Activated naive CD8-positive, alpha-beta T cell treated with anti-CD3 and anti-CD28 coated beads, Interleukin-2, amount 10 ng/mL, durations not matched to agents 7 days and 5 days (primary cell): ENCODE measurements at regions not wholly inside any gene's neighbourhood (a gene's known extent, or its start where the extent isn't known, plus 50 kb on each side); places are given as distances from the start of the nearest gene placed in this dataset.

Experiments used
- ATAC-seq: fragments of 150-1000 bp; cut with Tn5 transposase; one replicate; pipeline ENCODE4 v1.10.0; 2021; ENCODE audit warnings: low read depth, moderate library complexity
- POLR2A ChIA-PET: fragments of 350-600 bp; sonication (Branson Sonifier 250); formaldehyde crosslinking; loops from one replicate; lab custom pipeline; 2021; ENCODE audit warnings: antibody characterized with exemption; lab: Charles Lee
- DNase-seq: peaks from one replicate; pipeline ENCODE4 v3.0.0; 2021
- H3K27ac Mint-ChIP-seq: one replicate; pipeline ENCODE4 v1.8.0; 2022; ENCODE audit warnings: mild to moderate bottlenecking, mixed read lengths
- H3K27me3 Mint-ChIP-seq: one replicate; pipeline ENCODE4 v1.8.0; 2022; ENCODE audit warnings: mild to moderate bottlenecking, moderate library complexity, mixed read lengths
- H3K36me3 Mint-ChIP-seq: one replicate; pipeline ENCODE4 v1.8.0; 2021; ENCODE audit warnings: mild to moderate bottlenecking, mixed read lengths
- H3K4me1 Mint-ChIP-seq: one replicate; pipeline ENCODE4 v1.8.0; 2021; ENCODE audit warnings: mixed read lengths
- H3K4me3 Mint-ChIP-seq: one replicate; pipeline ENCODE4 v1.8.0; 2022; ENCODE audit warnings: mild to moderate bottlenecking, moderate library complexity, mixed read lengths
- H3K9me3 Mint-ChIP-seq: one replicate; pipeline ENCODE4 v1.8.0; 2021; ENCODE audit warnings: mixed read lengths

GRCh38 chr4:32778025-32778424 is 2057.9 kb downstream of the PCDH7 start:
- Mint-ChIP-seq H3K27ac (no peak overlapping the region), H3K4me3 (no peak overlapping the region), H3K36me3 (no peaks in the 10 kb centered on the region), H3K9me3 (peaks cover 4% of the 10 kb centered on the region), H3K27me3 (no peaks in the 10 kb centered on the region), H3K4me1 (no peaks in the 10 kb centered on the region)
- ATAC-seq (no peak), DNase-seq (no peak)
- POLR2A ChIA-PET, result no interaction called here

GRCh38 chr4:32778938-32779337 is 2058.8 kb downstream of the PCDH7 start:
- Mint-ChIP-seq H3K27me3 (no peaks in the 10 kb centered on the region), H3K9me3 (peaks cover 4% of the 10 kb centered on the region), H3K4me1 (no peaks in the 10 kb centered on the region), H3K4me3 (no peak overlapping the region), H3K27ac (no peak overlapping the region), H3K36me3 (no peaks in the 10 kb centered on the region)
- POLR2A ChIA-PET, result no interaction called here
- ATAC-seq, result no peak
- no peak for DNase-seq

GRCh38 chr4:32789026-32789608 is 2068.9 kb downstream of the PCDH7 start:
- H3K9me3 Mint-ChIP-seq, result no peaks in the 10 kb centered on the region
- H3K4me3 Mint-ChIP-seq, result no peak overlapping the region
- no peaks in the 10 kb centered on the region for H3K27me3 Mint-ChIP-seq
- no peaks in the 10 kb centered on the region for H3K36me3 Mint-ChIP-seq
- POLR2A ChIA-PET, result no interaction called here
- no peaks in the 10 kb centered on the region for H3K4me1 Mint-ChIP-seq
- DNase-seq (no peak), ATAC-seq (no peak)
- no peak overlapping the region for H3K27ac Mint-ChIP-seq

- Mint-ChIP-seq H3K4me3 (no peak overlapping the region), H3K27me3 (no peaks in the 10 kb centered on the region), H3K9me3 (no peaks in the 10 kb centered on the region), H3K4me1 (no peaks in the 10 kb centered on the region), H3K36me3 (no peaks in the 10 kb centered on the region), H3K27ac (no peak overlapping the region)
- POLR2A ChIA-PET, result no interaction called here
- DNase-seq (no peak), ATAC-seq (no peak)
These were observed 2070.6 kb downstream of the PCDH7 start for GRCh38 chr4:32790803-32791202.

- DNase-seq, result no peak
- peaks cover 4% of the 10 kb centered on the region for H3K9me3 Mint-ChIP-seq
- no peaks in the 10 kb centered on the region for H3K36me3 Mint-ChIP-seq
- no peaks in the 10 kb centered on the region for H3K27me3 Mint-ChIP-seq
- POLR2A ChIA-PET, result no interaction called here
- H3K27ac Mint-ChIP-seq, result no peak overlapping the region
- ATAC-seq, result no peak
- no peaks in the 10 kb centered on the region for H3K4me1 Mint-ChIP-seq
- no peak overlapping the region for H3K4me3 Mint-ChIP-seq
These were observed 2078.4 kb downstream of the PCDH7 start for GRCh38 chr4:32798471-32799159.

- no peaks in the 10 kb centered on the region for H3K4me1 Mint-ChIP-seq
- POLR2A ChIA-PET, result no interaction called here
These were observed 2104.2 kb downstream of the PCDH7 start for GRCh38 chr4:32824336-32824735.

GRCh38 chr4:32826169-32826568 is 2106.0 kb downstream of the PCDH7 start:
- DNase-seq, result no peak
- no peaks in the 10 kb centered on the region for H3K4me1 Mint-ChIP-seq
- H3K27ac Mint-ChIP-seq, result no peak overlapping the region
- H3K9me3 Mint-ChIP-seq, result peaks cover 7% of the 10 kb centered on the region
- no peaks in the 10 kb centered on the region for H3K27me3 Mint-ChIP-seq
- ATAC-seq, result no peak
- POLR2A ChIA-PET, result no interaction called here
- no peak overlapping the region for H3K4me3 Mint-ChIP-seq
- no peaks in the 10 kb centered on the region for H3K36me3 Mint-ChIP-seq

More at GRCh38 chr4:32824336-32824735, 2104.2 kb downstream of the PCDH7 start:
- ATAC-seq, result no peak
- H3K36me3 Mint-ChIP-seq, result no peaks in the 10 kb centered on the region
- peaks cover 7% of the 10 kb centered on the region for H3K9me3 Mint-ChIP-seq
- DNase-seq, result no peak
- no peak overlapping the region for H3K4me3 Mint-ChIP-seq
- no peaks in the 10 kb centered on the region for H3K27me3 Mint-ChIP-seq
- H3K27ac Mint-ChIP-seq, result no peak overlapping the region

- Mint-ChIP-seq H3K36me3 (no peaks in the 10 kb centered on the region), H3K4me3 (no peak overlapping the region), H3K27me3 (no peaks in the 10 kb centered on the region), H3K9me3 (peaks cover 4% of the 10 kb centered on the region), H3K27ac (no peak overlapping the region), H3K4me1 (no peaks in the 10 kb centered on the region)
- POLR2A ChIA-PET, result no interaction called here
- ATAC-seq (no peak), DNase-seq (no peak)
These were observed 2110.0 kb downstream of the PCDH7 start for GRCh38 chr4:32830160-32830559.

- POLR2A ChIA-PET, result no interaction called here
These were observed 2110.9 kb downstream of the PCDH7 start for GRCh38 chr4:32831104-32831503.

GRCh38 chr4:32840461-32841189 is 2120.5 kb downstream of the PCDH7 start:
- H3K9me3 Mint-ChIP-seq, result no peaks in the 10 kb centered on the region
- POLR2A ChIA-PET, result no interaction called here
- no peaks in the 10 kb centered on the region for H3K4me1 Mint-ChIP-seq
- no peak for DNase-seq
- no peak overlapping the region for H3K4me3 Mint-ChIP-seq
- H3K27me3 Mint-ChIP-seq, result no peaks in the 10 kb centered on the region
- no peak overlapping the region for H3K27ac Mint-ChIP-seq
- no peaks in the 10 kb centered on the region for H3K36me3 Mint-ChIP-seq
- peak; percentile 45 for ATAC-seq

More at GRCh38 chr4:32831104-32831503, 2110.9 kb downstream of the PCDH7 start:
- H3K9me3 Mint-ChIP-seq, result peaks cover 4% of the 10 kb centered on the region
- H3K4me3 Mint-ChIP-seq, result no peak overlapping the region
- H3K36me3 Mint-ChIP-seq, result no peaks in the 10 kb centered on the region
- no peak for DNase-seq
- no peak for ATAC-seq
- H3K27ac Mint-ChIP-seq, result no peak overlapping the region
- no peaks in the 10 kb centered on the region for H3K4me1 Mint-ChIP-seq
- H3K27me3 Mint-ChIP-seq, result no peaks in the 10 kb centered on the region

GRCh38 chr4:32841217-32841616 is 2121.0 kb downstream of the PCDH7 start:
- Mint-ChIP-seq H3K27ac (no peak overlapping the region), H3K4me1 (no peaks in the 10 kb centered on the region), H3K27me3 (no peaks in the 10 kb centered on the region), H3K9me3 (no peaks in the 10 kb centered on the region), H3K36me3 (no peaks in the 10 kb centered on the region), H3K4me3 (no peak overlapping the region)
- POLR2A ChIA-PET, result no interaction called here
- ATAC-seq (peak; percentile 33), DNase-seq (no peak)

GRCh38 chr4:32847461-32847860 is 2127.3 kb downstream of the PCDH7 start:
- H3K4me1 Mint-ChIP-seq, result no peaks in the 10 kb centered on the region
- no peak for DNase-seq
- H3K27me3 Mint-ChIP-seq, result no peaks in the 10 kb centered on the region
- H3K36me3 Mint-ChIP-seq, result no peaks in the 10 kb centered on the region
- H3K9me3 Mint-ChIP-seq, result peaks cover 3% of the 10 kb centered on the region
- POLR2A ChIA-PET, result no interaction called here
- no peak overlapping the region for H3K4me3 Mint-ChIP-seq
- no peak overlapping the region for H3K27ac Mint-ChIP-seq
- no peak for ATAC-seq

- ATAC-seq (no peak), DNase-seq (no peak)
- no peak overlapping the region for H3K4me3 Mint-ChIP-seq
- POLR2A ChIA-PET, result no interaction called here
- no peaks in the 10 kb centered on the region for H3K4me1 Mint-ChIP-seq
- H3K27ac Mint-ChIP-seq, result no peak overlapping the region
- peaks cover 3% of the 10 kb centered on the region for H3K9me3 Mint-ChIP-seq
- H3K36me3 Mint-ChIP-seq, result no peaks in the 10 kb centered on the region
- no peaks in the 10 kb centered on the region for H3K27me3 Mint-ChIP-seq
These were observed 2135.5 kb downstream of the PCDH7 start for GRCh38 chr4:32855622-32856021.

GRCh38 chr4:32858361-32858760 is 2138.2 kb downstream of the PCDH7 start:
- POLR2A ChIA-PET, result no interaction called here
- H3K4me1 Mint-ChIP-seq, result no peaks in the 10 kb centered on the region
- no peak for ATAC-seq

More at GRCh38 chr4:32858361-32858760, 2138.2 kb downstream of the PCDH7 start:
- Mint-ChIP-seq H3K9me3 (peaks cover 3% of the 10 kb centered on the region), H3K4me3 (no peak overlapping the region), H3K27ac (no peak overlapping the region), H3K27me3 (no peaks in the 10 kb centered on the region), H3K36me3 (no peaks in the 10 kb centered on the region)
- no peak for DNase-seq
